IMR-90 (cell line): ENCODE measurements at regions not wholly inside any gene's neighbourhood (a gene's known extent, or its start where the extent isn't known, plus 50 kb on each side); places are given as distances from the start of the nearest gene placed in this dataset.

ENCODE experiments used
- ATAC-seq: fragments of 200-7000 bp; cut with Tn5 transposase; 2 replicates; pipeline ENCODE4 v1.9.1; 2020; ENCODE audit warnings: low read depth, mild to moderate bottlenecking, moderate library complexity
- BruUV-seq: library from RNA; stranded (reverse); fragments of 400-500 nt; replicated peaks from 2 replicates; lab custom pipeline; 2021; lab: Mats Ljungman, UMichigan
- CTCF ChIA-PET: fragments of 300-600 bp; formaldehyde crosslinking; extraction: SDS; loops from one replicate; lab custom pipeline; 2021; ENCODE audit warnings: antibody characterized with exemption; lab: Yijun Ruan, JAX
- POLR2A ChIA-PET: fragments of 300-600 bp; sonication (Branson Sonifier 250); formaldehyde crosslinking; loops from one replicate; lab custom pipeline; 2022; ENCODE audit warnings: antibody characterized with exemption; ENCODE audit not compliant: unreplicated experiment; lab: Charles Lee
- DNase-seq: peaks from one replicate; pipeline ENCODE4 v3.0.0; 2013
- H2AFZ ChIP-seq: replicated peaks from 2 replicates; pipeline ENCODE3; 2013; ENCODE audit warnings: low read length, mild to moderate bottlenecking; ENCODE audit not compliant: poor library complexity
- H2AK5ac ChIP-seq: 2 replicates; pipeline ENCODE4 v1.6.1; 2013; ENCODE audit warnings: low read depth, low read length, inconsistent platforms
- H2AK9ac ChIP-seq: replicated peaks from 2 replicates; pipeline ENCODE3; 2013; ENCODE audit warnings: mild to moderate bottlenecking, low read depth, low read length, moderate library complexity; ENCODE audit not compliant: poor library complexity
- H2BK120ac ChIP-seq: 2 replicates; pipeline ENCODE4 v1.6.1; 2013; ENCODE audit warnings: low read depth, low read length, inconsistent platforms
- H2BK15ac ChIP-seq: 3 replicates; pipeline ENCODE4 v1.6.1; 2013; ENCODE audit warnings: low read depth, low read length, inconsistent platforms
- H2BK20ac ChIP-seq: 2 replicates; pipeline ENCODE4 v1.6.1; 2013; ENCODE audit warnings: low read depth, mild to moderate bottlenecking, inconsistent platforms, low read length, moderate library complexity
- H2BK5ac ChIP-seq: 2 replicates; pipeline ENCODE4 v1.6.1; 2013; ENCODE audit warnings: mild to moderate bottlenecking, low read depth, low read length, inconsistent platforms; ENCODE audit not compliant: poor library complexity, severe bottlenecking
- H3K14ac ChIP-seq: replicated peaks from 2 replicates; pipeline ENCODE4 v1.6.1; 2013; ENCODE audit warnings: low read depth, low read length, inconsistent platforms
- H3K18ac ChIP-seq: 2 replicates; pipeline ENCODE4 v1.6.1; 2013; ENCODE audit warnings: low read depth, low read length, control low read depth
- H3K23ac ChIP-seq: 2 replicates; pipeline ENCODE4 v1.6.1; 2013; ENCODE audit warnings: low read depth, low read length, inconsistent platforms
- H3K27ac ChIP-seq: 2 replicates; pipeline ENCODE4 v1.5.1; 2013; ENCODE audit warnings: mild to moderate bottlenecking, control low read depth, low read length; ENCODE audit not compliant: insufficient read depth
- H3K27me3 ChIP-seq: 2 replicates; pipeline ENCODE4 v1.6.1; 2013; ENCODE audit warnings: low read length; ENCODE audit not compliant: control insufficient read depth, insufficient read depth
- H3K36me3 ChIP-seq: 2 replicates; pipeline ENCODE4 v1.6.1; 2013; ENCODE audit warnings: low read length, mixed read lengths; ENCODE audit not compliant: control insufficient read depth, insufficient read depth
- H3K4ac ChIP-seq: 2 replicates; pipeline ENCODE4 v1.6.1; 2013; ENCODE audit warnings: low read depth, low read length, inconsistent platforms
- H3K4me1 ChIP-seq: 2 replicates; pipeline ENCODE4 v1.6.1; 2013; ENCODE audit warnings: low read length, mixed read lengths; ENCODE audit not compliant: control insufficient read depth, insufficient read depth
- H3K4me2 ChIP-seq: 2 replicates; pipeline ENCODE4 v1.6.1; 2013; ENCODE audit warnings: low read depth, mild to moderate bottlenecking, control low read depth, low read length, moderate library complexity
- H3K4me3 ChIP-seq: 2 replicates; pipeline ENCODE4 v1.5.1; 2013; ENCODE audit warnings: low read depth, mild to moderate bottlenecking, control low read depth, low read length, moderate library complexity; ENCODE audit not compliant: insufficient read depth
- H3K56ac ChIP-seq: 2 replicates; pipeline ENCODE4 v1.6.1; 2013; ENCODE audit warnings: low read length, inconsistent platforms; ENCODE audit not compliant: insufficient read depth; ENCODE audit errors: extremely low read depth
- H3K79me1 ChIP-seq, 2 experiments: 2 replicates each; pipeline ENCODE4 v1.6.1; 2013; ENCODE audit warnings: low read length in 2 of 2, inconsistent platforms in 1 of 2, low read depth in 1 of 2
- H3K9ac ChIP-seq: 2 replicates; pipeline ENCODE4 v1.6.1; 2013; ENCODE audit warnings: low read depth, low read length, control low read depth
- H3K9me1 ChIP-seq: 2 replicates; pipeline ENCODE4 v1.6.1; 2013; ENCODE audit warnings: low read length, inconsistent platforms; ENCODE audit not compliant: insufficient read depth
- H3K9me3 ChIP-seq: 2 replicates; pipeline ENCODE4 v1.6.1; 2013; ENCODE audit warnings: low read length; ENCODE audit not compliant: control insufficient read depth, insufficient read depth
- H4K20me1 ChIP-seq: 2 replicates; pipeline ENCODE4 v1.6.1; 2013; ENCODE audit warnings: low read length, inconsistent platforms; ENCODE audit not compliant: insufficient read depth
- H4K5ac ChIP-seq: 2 replicates; pipeline ENCODE4 v1.6.1; 2013; ENCODE audit warnings: mild to moderate bottlenecking, low read depth, low read length, control low read depth
- H4K8ac ChIP-seq, 2 experiments: 2 replicates each; pipeline ENCODE4 v1.6.1; 2013; ENCODE audit warnings: low read depth in 2 of 2, low read length in 2 of 2, control low read depth in 1 of 2, inconsistent platforms in 1 of 2
- H4K91ac ChIP-seq: 2 replicates; pipeline ENCODE4 v1.6.1; 2013; ENCODE audit warnings: low read depth, low read length, inconsistent platforms; ENCODE audit not compliant: insufficient read depth
- BHLHE40 ChIP-seq: fragments of 150-350 bp; IDR thresholded peaks from 2 replicates; pipeline ENCODE4 v1.6.1; 2016; ENCODE audit warnings: mild to moderate bottlenecking, low read depth, low read length
- CEBPB ChIP-seq: IDR thresholded peaks from 2 replicates; pipeline ENCODE4 v1.6.1; 2012; ENCODE audit warnings: low read depth, low read length, improper control_type of control experiment
- FOS ChIP-seq: fragments of 150-350 bp; IDR thresholded peaks from 2 replicates; pipeline ENCODE4 v1.6.1; 2016; ENCODE audit warnings: low read depth, low read length
- MAFK ChIP-seq: IDR thresholded peaks from 2 replicates; pipeline ENCODE4 v1.6.1; 2012; ENCODE audit warnings: low read depth, low read length, improper control_type of control experiment
- MAZ ChIP-seq: IDR thresholded peaks from 2 replicates; pipeline ENCODE4 v1.6.1; 2012; ENCODE audit warnings: low read depth, mild to moderate bottlenecking, low read length, improper control_type of control experiment, moderate library complexity, borderline replicate concordance
- MXI1 ChIP-seq: IDR thresholded peaks from 2 replicates; pipeline ENCODE4 v1.6.1; 2012; ENCODE audit warnings: low read depth, mild to moderate bottlenecking, low read length, moderate library complexity, borderline replicate concordance
- NFE2L2 ChIP-seq: fragments of 150-350 bp; IDR thresholded peaks from 2 replicates; pipeline ENCODE4 v1.6.1; 2016; ENCODE audit warnings: low read depth, mild to moderate bottlenecking, low read length
- POLR2A ChIP-seq: IDR thresholded peaks from 2 replicates; pipeline ENCODE4 v1.6.1; 2012; ENCODE audit warnings: mild to moderate bottlenecking, low read depth, low read length
- RAD21 ChIP-seq: IDR thresholded peaks from 2 replicates; pipeline ENCODE4 v1.6.1; 2012; ENCODE audit warnings: low read length, improper control_type of control experiment
- RFX5 ChIP-seq: IDR thresholded peaks from 2 replicates; pipeline ENCODE4 v1.8.0; 2012; ENCODE audit warnings: low read depth, mild to moderate bottlenecking, low read length, moderate library complexity
- WGBS, 2 experiments: methylation state at CpG; one replicate each; pipeline versions ENCODE4 v1.1.5 to v1.1.7; 2013; ENCODE audit warnings: missing lambda C conversion rate in 2 of 2; ENCODE audit not compliant: insufficient read length in 1 of 2; ENCODE audit errors: extremely low coverage in 2 of 2; 5-methylcytosine and 5-hydroxymethylcytosine counted together
- dilution Hi-C: fragments of 300-500 bp; cut with HindIII; formaldehyde crosslinking; loops from one replicate; pipeline ENCODE4 v1.14.3; 2018; ENCODE audit warnings: low sequenced_read_pairs; ENCODE audit not compliant: unreplicated experiment
- in situ Hi-C: fragments of 300-500 bp; cut with MboI; formaldehyde crosslinking; loops from 3 replicates; pipeline ENCODE4 v1.14.3; 2019; ENCODE audit warnings: low sequenced_read_pairs, inconsistent platforms, mixed read lengths
- intact Hi-C: fragments of 100-400 bp; cut with micrococcal nuclease; formaldehyde crosslinking; loops from 2 replicates; pipeline ENCODE4 v1.10.0; 2022
- TF ChIP-seq, protein P1 (sequence below): fragments of 150-350 bp; IDR thresholded peaks from 2 replicates; pipeline ENCODE4 v1.6.1; 2016; ENCODE audit warnings: low read depth, mild to moderate bottlenecking, low read length, moderate library complexity, borderline replicate concordance
- TF ChIP-seq, protein P2 (sequence below): fragments of 150-350 bp; IDR thresholded peaks from 2 replicates; pipeline ENCODE4 v1.6.1; 2017; ENCODE audit warnings: mild to moderate bottlenecking, antibody characterized with exemption, low read length, low read depth

DNA sequence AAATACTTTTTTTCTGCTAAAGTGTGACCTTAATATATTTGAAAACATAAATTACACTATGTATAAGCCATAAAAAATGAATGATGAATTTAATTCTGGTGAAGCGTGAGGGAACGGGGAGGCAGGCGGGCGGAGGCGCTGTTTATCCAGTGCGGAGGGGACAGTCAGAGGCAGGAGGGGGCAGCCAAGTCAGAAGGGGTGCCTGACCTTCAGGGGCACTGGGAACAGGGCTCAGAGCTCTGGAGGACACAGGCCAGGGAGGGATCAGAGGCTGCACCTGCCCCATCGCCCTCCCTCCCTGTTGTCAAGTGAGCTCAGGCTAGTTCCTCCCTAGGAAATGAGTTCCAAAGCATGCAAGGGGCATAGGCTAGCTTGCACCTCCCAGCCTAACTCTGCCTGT is 82.0 kb upstream of the CASZ1 start:
- H2BK15ac ChIP-seq, result no peak overlapping the region
- CTCF ChIA-PET, result no interaction called here
- H3K4me3 ChIP-seq, result no peak overlapping the region
- intact Hi-C loops (no loop called here), in situ Hi-C loops (no loop called here), dilution Hi-C loops (no loop called here)
- H3K36me3 ChIP-seq, result no peaks in the 10 kb centered on the region
- H2BK5ac ChIP-seq, result no peak overlapping the region
- H3K4ac ChIP-seq, result no peak overlapping the region
- no peak overlapping the region for H3K56ac ChIP-seq
- H3K9me3 ChIP-seq, result no peaks in the 10 kb centered on the region
- peaks cover 31% of the 10 kb centered on the region for H3K27me3 ChIP-seq
- no peak overlapping the region for H3K27ac ChIP-seq
- WGBS, 2 experiments, result no CpG with 5 or more reads among the region's 7 CpGs
- no peak for TF ChIP-seq MAFK
- TF ChIP-seq BHLHE40, result no peak
- TF ChIP-seq CEBPB, result no peak
- TF ChIP-seq RFX5, result no peak
- no peak for TF ChIP-seq POLR2A
- TF ChIP-seq MXI1, result no peak
- TF ChIP-seq NFE2L2, result no peak
- TF ChIP-seq FOS, result no peak
- TF ChIP-seq MAZ, result no peak
- TF ChIP-seq, protein P1, sequence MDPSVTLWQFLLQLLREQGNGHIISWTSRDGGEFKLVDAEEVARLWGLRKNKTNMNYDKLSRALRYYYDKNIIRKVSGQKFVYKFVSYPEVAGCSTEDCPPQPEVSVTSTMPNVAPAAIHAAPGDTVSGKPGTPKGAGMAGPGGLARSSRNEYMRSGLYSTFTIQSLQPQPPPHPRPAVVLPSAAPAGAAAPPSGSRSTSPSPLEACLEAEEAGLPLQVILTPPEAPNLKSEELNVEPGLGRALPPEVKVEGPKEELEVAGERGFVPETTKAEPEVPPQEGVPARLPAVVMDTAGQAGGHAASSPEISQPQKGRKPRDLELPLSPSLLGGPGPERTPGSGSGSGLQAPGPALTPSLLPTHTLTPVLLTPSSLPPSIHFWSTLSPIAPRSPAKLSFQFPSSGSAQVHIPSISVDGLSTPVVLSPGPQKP, result no peak
- TF ChIP-seq, protein P2, sequence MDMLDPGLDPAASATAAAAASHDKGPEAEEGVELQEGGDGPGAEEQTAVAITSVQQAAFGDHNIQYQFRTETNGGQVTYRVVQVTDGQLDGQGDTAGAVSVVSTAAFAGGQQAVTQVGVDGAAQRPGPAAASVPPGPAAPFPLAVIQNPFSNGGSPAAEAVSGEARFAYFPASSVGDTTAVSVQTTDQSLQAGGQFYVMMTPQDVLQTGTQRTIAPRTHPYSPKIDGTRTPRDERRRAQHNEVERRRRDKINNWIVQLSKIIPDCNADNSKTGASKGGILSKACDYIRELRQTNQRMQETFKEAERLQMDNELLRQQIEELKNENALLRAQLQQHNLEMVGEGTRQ, result no peak
- no peak for TF ChIP-seq RAD21
- no peak overlapping the region for H3K9ac ChIP-seq
- POLR2A ChIA-PET, result no interaction called here
- no peaks in the 10 kb centered on the region for H3K9me1 ChIP-seq
- no peak overlapping the region for H2AK9ac ChIP-seq
- no peak overlapping the region for H2AK5ac ChIP-seq
- DNase-seq, result no peak
- BruUV-seq, result no TSS peak
- no peak overlapping the region for H3K4me2 ChIP-seq
- no peak overlapping the region for H2BK20ac ChIP-seq
- H4K5ac ChIP-seq, result no peak overlapping the region
- H2BK120ac ChIP-seq, result no peak overlapping the region
- H3K18ac ChIP-seq, result no peak overlapping the region
- H3K14ac ChIP-seq, result no peak overlapping the region
- H4K20me1 ChIP-seq, result no peaks in the 10 kb centered on the region
- H4K8ac ChIP-seq, result no peak overlapping the region
- no peak overlapping the region for H4K91ac ChIP-seq
- ATAC-seq, result no peak
- peak overlapping the region; percentile 32 for H2AFZ ChIP-seq
- H3K23ac ChIP-seq, result no peak overlapping the region
- H3K4me1 ChIP-seq, result no peaks in the 10 kb centered on the region
- H3K79me1 ChIP-seq, result no peaks in the 10 kb centered on the region
